ENCODE measurements at regions not wholly inside any gene's neighbourhood (a gene's known extent, or its start where the extent isn't known, plus 50 kb on each side); places are given as distances from the start of the nearest gene placed in this dataset.

- Histone ChIP-seq H3K9ac (ENCODE audit: low read depth in 1 of 2, low read length in 2 of 2) (no peak overlapping the region), H3K4me3 (ENCODE audit: low read depth in 1 of 3, low read length in 3 of 3) (no peak overlapping the region), H3K27me3 (ENCODE audit: control insufficient read depth in 4 of 4, insufficient read depth in 4 of 4, low read length in 3 of 4) (no peaks in the 10 kb centered on the region), H3K36me3 (ENCODE audit: control insufficient read depth in 4 of 4, insufficient read depth in 3 of 4, low read depth in 1 of 4, low read length in 3 of 4) (no peaks in the 10 kb centered on the region), H3K27ac (ENCODE audit: low read depth in 1 of 2, low read length in 2 of 2) (no peak overlapping the region), H3K9me3 (ENCODE audit: control insufficient read depth in 4 of 4, low read length in 3 of 4) (peaks cover 0 to 10% (median 3%) of the 10 kb centered on the region in 4 donors), H3K4me1 (ENCODE audit: control insufficient read depth in 4 of 4, insufficient read depth in 4 of 4, low read length in 3 of 4) (no peaks in the 10 kb centered on the region)
- no peak for DNase-seq (ENCODE audit: low spot score)
- 89% methylated on average over 8 of the region's 8 CpGs for WGBS
- no peak for TF ChIP-seq REST (IDR thresholded peaks at IDR 0.05)
- TF ChIP-seq EGR1 (IDR thresholded peaks at IDR 0.05; ENCODE audit: low read depth in 2 of 2), result no peak
- TF ChIP-seq FOXA1 (IDR thresholded peaks at IDR 0.05), result no peak
Observed at GRCh38 chr10:128400564-128400963, 274.3 kb upstream of the MKI67 start.

GRCh38 chr10:128405450-128405849, 279.2 kb upstream of the MKI67 start:
- TF ChIP-seq NR2F2 (IDR thresholded peaks at IDR 0.05) (no peak), ZBTB33 (IDR thresholded peaks at IDR 0.05) (no peak), SP1 (IDR thresholded peaks at IDR 0.05) (no peak), GABPA (IDR thresholded peaks at IDR 0.05 in 1 of 2, conservative IDR thresholded peaks at IDR 0.05 in 1 of 2) (no peak)
- no peaks in the 10 kb centered on the region for H3K36me3 ChIP-seq (ENCODE audit: control insufficient read depth in 4 of 4, insufficient read depth in 3 of 4, low read depth in 1 of 4, low read length in 3 of 4)
- no peaks in the 10 kb centered on the region for H3K27me3 ChIP-seq (ENCODE audit: control insufficient read depth in 4 of 4, insufficient read depth in 4 of 4, low read length in 3 of 4)
- no peak overlapping the region for H3K4me3 ChIP-seq (ENCODE audit: low read depth in 1 of 3, low read length in 3 of 3)
- WGBS, result 84% methylated on average over 8 of the region's 8 CpGs
- no peak overlapping the region for H3K27ac ChIP-seq (ENCODE audit: low read depth in 1 of 2, low read length in 2 of 2)
- peaks cover 0 to 10% (median 3%) of the 10 kb centered on the region in 4 donors for H3K9me3 ChIP-seq (ENCODE audit: control insufficient read depth in 4 of 4, low read length in 3 of 4)
- no peak for DNase-seq (ENCODE audit: low spot score)
- no peak overlapping the region for H3K9ac ChIP-seq (ENCODE audit: low read depth in 1 of 2, low read length in 2 of 2)
- no peaks in the 10 kb centered on the region for H3K4me1 ChIP-seq (ENCODE audit: control insufficient read depth in 4 of 4, insufficient read depth in 4 of 4, low read length in 3 of 4)

- WGBS, result 60% methylated on average over 1 of the region's 1 CpG
- no peak for DNase-seq (ENCODE audit: low spot score)
- no peak overlapping the region for H3K27ac ChIP-seq (ENCODE audit: low read depth in 1 of 2, low read length in 2 of 2)
- H3K4me3 ChIP-seq (ENCODE audit: low read depth in 1 of 3, low read length in 3 of 3), result no peak overlapping the region
- H3K9me3 ChIP-seq (ENCODE audit: control insufficient read depth in 4 of 4, low read length in 3 of 4), result peaks cover 0 to 1% (median 0%) of the 10 kb centered on the region in 4 donors
- no peaks in the 10 kb centered on the region for H3K4me1 ChIP-seq (ENCODE audit: control insufficient read depth in 4 of 4, insufficient read depth in 4 of 4, low read length in 3 of 4)
- no peak for TF ChIP-seq TAF1 (conservative IDR thresholded peaks at IDR 0.05)
- no peak for TF ChIP-seq MAX (IDR thresholded peaks at IDR 0.05)
- no peak for TF ChIP-seq REST (IDR thresholded peaks at IDR 0.05)
- no peak for TF ChIP-seq HNF4A (conservative IDR thresholded peaks at IDR 0.05)
- H3K36me3 ChIP-seq (ENCODE audit: control insufficient read depth in 4 of 4, insufficient read depth in 3 of 4, low read depth in 1 of 4, low read length in 3 of 4), result no peaks in the 10 kb centered on the region
- no peaks in the 10 kb centered on the region for H3K27me3 ChIP-seq (ENCODE audit: control insufficient read depth in 4 of 4, insufficient read depth in 4 of 4, low read length in 3 of 4)
- H3K9ac ChIP-seq (ENCODE audit: low read depth in 1 of 2, low read length in 2 of 2), result no peak overlapping the region
Observed at GRCh38 chr10:128411643-128412042, 285.4 kb upstream of the MKI67 start.

Data from liver (tissue), 7 donors.